HEK293 (cell line): ENCODE measurements at regions not wholly inside any gene's neighbourhood (a gene's known extent, or its start where the extent isn't known, plus 50 kb on each side); places are given as distances from the start of the nearest gene placed in this dataset.

Source experiments
- CTCF ChIP-seq: fragments of 450-650 bp; formaldehyde crosslinking; IDR thresholded peaks from 2 replicates; pipeline ENCODE4 v1.5.1; 2016; ENCODE audit warnings: missing biosample characterization, missing genetic modification characterization
- TSHZ1 ChIP-seq: fragments of 450-650 bp; formaldehyde crosslinking; IDR thresholded peaks from 2 replicates; pipeline ENCODE4 v1.5.1; 2016; ENCODE audit warnings: missing biosample characterization, missing genetic modification characterization, borderline replicate concordance
- YY1 ChIP-seq: fragments of 450-650 bp; formaldehyde crosslinking; IDR thresholded peaks from 2 replicates; pipeline ENCODE4 v1.5.1; 2018; ENCODE audit warnings: missing biosample characterization, missing genetic modification characterization
- ZBTB49 ChIP-seq: fragments of 450-650 bp; formaldehyde crosslinking; IDR thresholded peaks from 2 replicates; pipeline ENCODE4 v1.5.1; 2016; ENCODE audit warnings: missing biosample characterization, missing genetic modification characterization, low read depth
- ZNF112 ChIP-seq: fragments of 450-650 bp; formaldehyde crosslinking; IDR thresholded peaks from 2 replicates; pipeline ENCODE4 v1.5.0; 2017; ENCODE audit warnings: missing biosample characterization, missing genetic modification characterization
- ZNF157 ChIP-seq: fragments of 450-650 bp; formaldehyde crosslinking; IDR thresholded peaks from 2 replicates; pipeline ENCODE4 v1.5.1; 2016; ENCODE audit warnings: missing biosample characterization, missing genetic modification characterization
- ZNF558 ChIP-seq: fragments of 450-650 bp; formaldehyde crosslinking; IDR thresholded peaks from 2 replicates; pipeline ENCODE4 v1.5.1; 2016; ENCODE audit warnings: missing biosample characterization, missing genetic modification characterization
- TF ChIP-seq, protein P1 (sequence below): fragments of 450-650 bp; formaldehyde crosslinking; IDR thresholded peaks from 2 replicates; pipeline ENCODE4 v1.5.1; 2016; ENCODE audit warnings: missing biosample characterization, missing genetic modification characterization
- TF ChIP-seq, protein P2 (sequence below): fragments of 450-650 bp; formaldehyde crosslinking; IDR thresholded peaks from 2 replicates; pipeline ENCODE4 v1.5.1; 2017; ENCODE audit warnings: missing biosample characterization, missing genetic modification characterization

GRCh38 chr17:79248843-79249493, 174.3 kb downstream of the ENGASE start:
- TF ChIP-seq, protein P1, sequence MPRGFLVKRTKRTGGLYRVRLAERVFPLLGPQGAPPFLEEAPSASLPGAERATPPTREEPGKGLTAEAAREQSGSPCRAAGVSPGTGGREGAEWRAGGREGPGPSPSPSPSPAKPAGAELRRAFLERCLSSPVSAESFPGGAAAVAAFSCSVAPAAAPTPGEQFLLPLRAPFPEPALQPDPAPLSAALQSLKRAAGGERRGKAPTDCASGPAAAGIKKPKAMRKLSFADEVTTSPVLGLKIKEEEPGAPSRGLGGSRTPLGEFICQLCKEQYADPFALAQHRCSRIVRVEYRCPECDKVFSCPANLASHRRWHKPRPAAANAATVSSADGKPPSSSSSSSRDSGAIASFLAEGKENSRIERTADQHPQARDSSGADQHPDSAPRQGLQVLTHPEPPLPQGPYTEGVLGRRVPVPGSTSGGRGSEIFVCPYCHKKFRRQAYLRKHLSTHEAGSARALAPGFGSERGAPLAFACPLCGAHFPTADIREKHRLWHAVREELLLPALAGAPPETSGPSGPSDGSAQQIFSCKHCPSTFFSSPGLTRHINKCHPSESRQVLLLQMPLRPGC (tag by site-specific recombination), result no peak
- TF ChIP-seq ZNF112 (tag by site-specific recombination), result no peak
- TF ChIP-seq, protein P2, sequence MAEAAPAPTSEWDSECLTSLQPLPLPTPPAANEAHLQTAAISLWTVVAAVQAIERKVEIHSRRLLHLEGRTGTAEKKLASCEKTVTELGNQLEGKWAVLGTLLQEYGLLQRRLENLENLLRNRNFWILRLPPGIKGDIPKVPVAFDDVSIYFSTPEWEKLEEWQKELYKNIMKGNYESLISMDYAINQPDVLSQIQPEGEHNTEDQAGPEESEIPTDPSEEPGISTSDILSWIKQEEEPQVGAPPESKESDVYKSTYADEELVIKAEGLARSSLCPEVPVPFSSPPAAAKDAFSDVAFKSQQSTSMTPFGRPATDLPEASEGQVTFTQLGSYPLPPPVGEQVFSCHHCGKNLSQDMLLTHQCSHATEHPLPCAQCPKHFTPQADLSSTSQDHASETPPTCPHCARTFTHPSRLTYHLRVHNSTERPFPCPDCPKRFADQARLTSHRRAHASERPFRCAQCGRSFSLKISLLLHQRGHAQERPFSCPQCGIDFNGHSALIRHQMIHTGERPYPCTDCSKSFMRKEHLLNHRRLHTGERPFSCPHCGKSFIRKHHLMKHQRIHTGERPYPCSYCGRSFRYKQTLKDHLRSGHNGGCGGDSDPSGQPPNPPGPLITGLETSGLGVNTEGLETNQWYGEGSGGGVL (tag by site-specific recombination), result no peak
- TF ChIP-seq CTCF, result no peak
- TF ChIP-seq ZNF558 (tag by site-specific recombination), result no peak
- no peak for TF ChIP-seq TSHZ1 (tag by site-specific recombination)
- no peak for TF ChIP-seq YY1 (tag by site-specific recombination)
- no peak for TF ChIP-seq ZNF157 (tag by site-specific recombination)
- TF ChIP-seq ZBTB49 (tag by site-specific recombination), result no peak
